ENCODE measurements at regions not wholly inside any gene's neighbourhood (a gene's known extent, or its start where the extent isn't known, plus 50 kb on each side); places are given as distances from the start of the nearest gene placed in this dataset.

GRCh38 chr6:4521070-4521469 is 255.1 kb upstream of the CDYL start:
- no peaks in the 10 kb centered on the region for H3K4me1 ChIP-seq (replicated peaks in 1 of 2)
- H3K27ac ChIP-seq, result no peak overlapping the region
- TF ChIP-seq CTCF (IDR thresholded peaks at IDR 0.05) (no peak), POLR2A (IDR thresholded peaks at IDR 0.05) (no peak)
- H3K36me3 ChIP-seq (replicated peaks in 1 of 2), result no peaks in the 10 kb centered on the region
- no peaks in the 10 kb centered on the region for H3K9me3 ChIP-seq (replicated peaks in 1 of 3)
- 68 to 76% (median 74%) methylated on average over 6 of the region's 6 CpGs for WGBS, 4 donors
- peaks cover 8% of the 10 kb centered on the region for H3K27me3 ChIP-seq
- H3K4me3 ChIP-seq, result no peak overlapping the region
- no peak for DNase-seq
- intact Hi-C loops (cut with DNase I), result no loop called here

DNA sequence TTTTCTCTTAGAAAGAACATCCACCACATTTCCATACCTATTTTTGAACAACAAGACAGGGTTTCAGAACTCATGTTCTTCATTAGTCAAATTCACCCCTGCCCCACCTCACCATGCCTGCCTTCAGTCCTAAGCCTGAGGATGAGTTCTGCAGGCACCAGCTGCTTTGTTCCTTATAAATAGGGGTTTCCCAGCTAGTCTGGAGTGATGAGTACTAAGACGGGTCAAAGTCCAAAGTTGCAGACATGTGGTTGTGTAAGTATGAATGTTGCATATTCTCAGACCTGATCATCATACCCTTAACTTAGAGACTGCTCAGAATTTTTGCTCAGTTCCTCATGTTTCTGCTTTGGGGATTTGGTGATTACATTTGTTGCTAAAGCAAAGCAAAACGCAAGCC is 257.7 kb upstream of the CDYL start:
- no peak overlapping the region for H3K4me3 ChIP-seq
- H3K36me3 ChIP-seq (replicated peaks in 1 of 2), result no peaks in the 10 kb centered on the region
- intact Hi-C loops (cut with DNase I), result no loop called here
- peaks cover 4% of the 10 kb centered on the region for H3K27me3 ChIP-seq
- no peak for DNase-seq
- no peaks in the 10 kb centered on the region for H3K9me3 ChIP-seq (replicated peaks in 1 of 3)
- 65 to 93% (median 77%) methylated on average over 2 of the region's 2 CpGs for WGBS, 4 donors
- TF ChIP-seq CTCF (IDR thresholded peaks at IDR 0.05), result no peak
- no peaks in the 10 kb centered on the region for H3K4me1 ChIP-seq (replicated peaks in 1 of 2)
- no peak overlapping the region for H3K27ac ChIP-seq

GRCh38 chr6:4516206-4516605 is 260.0 kb upstream of the CDYL start:
- intact Hi-C loops (cut with DNase I), result no loop called here
- 76 to 84% (median 80%) methylated on average over 5 of the region's 5 CpGs for WGBS, 4 donors
- no peaks in the 10 kb centered on the region for H3K9me3 ChIP-seq (replicated peaks in 1 of 3)
- H3K27ac ChIP-seq, result no peak overlapping the region
- DNase-seq, result no peak
- TF ChIP-seq POLR2A (IDR thresholded peaks at IDR 0.05), result no peak
- no peak for TF ChIP-seq CTCF (IDR thresholded peaks at IDR 0.05)
- no peaks in the 10 kb centered on the region for H3K36me3 ChIP-seq (replicated peaks in 1 of 2)
- H3K4me3 ChIP-seq, result no peak overlapping the region
- H3K4me1 ChIP-seq (replicated peaks in 1 of 2), result no peaks in the 10 kb centered on the region
- H3K27me3 ChIP-seq, result no peaks in the 10 kb centered on the region

DNA sequence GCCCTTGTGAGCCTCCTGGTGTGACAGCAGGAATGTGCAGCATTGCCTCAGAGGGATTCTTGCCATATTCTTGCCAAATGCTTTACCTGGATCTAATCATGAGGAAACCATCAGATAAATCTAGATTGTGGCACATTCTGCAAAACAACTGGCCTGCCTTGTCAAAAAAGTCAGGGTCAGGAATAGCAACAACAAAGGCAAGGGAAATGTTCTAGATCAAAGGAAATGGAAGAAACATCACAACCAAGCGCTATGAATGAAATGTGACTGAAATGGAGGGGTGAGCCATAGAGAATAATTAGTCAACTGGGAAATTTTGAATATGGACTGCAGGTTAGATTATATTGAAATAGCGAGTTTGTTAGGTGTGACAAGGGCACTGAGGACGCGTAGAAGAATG is 262.6 kb upstream of the CDYL start:
- no peak for TF ChIP-seq CTCF (IDR thresholded peaks at IDR 0.05)
- no peak for TF ChIP-seq POLR2A (IDR thresholded peaks at IDR 0.05)
- Histone ChIP-seq H3K4me1 (replicated peaks in 1 of 2) (no peaks in the 10 kb centered on the region), H3K4me3 (no peak overlapping the region), H3K36me3 (replicated peaks in 1 of 2) (no peaks in the 10 kb centered on the region), H3K9me3 (replicated peaks in 1 of 3) (no peaks in the 10 kb centered on the region), H3K27me3 (no peaks in the 10 kb centered on the region), H3K27ac (no peak overlapping the region)
- intact Hi-C loops (cut with DNase I), result no loop called here
- DNase-seq, result no peak
- WGBS, 4 donors, result 83 to 94% (median 85%) methylated on average over 4 of the region's 4 CpGs

Measured in adrenal gland (tissue), 9 donors.